ENCODE measurements at regions not wholly inside any gene's neighbourhood (a gene's known extent, or its start where the extent isn't known, plus 50 kb on each side); places are given as distances from the start of the nearest gene placed in this dataset.

DNA sequence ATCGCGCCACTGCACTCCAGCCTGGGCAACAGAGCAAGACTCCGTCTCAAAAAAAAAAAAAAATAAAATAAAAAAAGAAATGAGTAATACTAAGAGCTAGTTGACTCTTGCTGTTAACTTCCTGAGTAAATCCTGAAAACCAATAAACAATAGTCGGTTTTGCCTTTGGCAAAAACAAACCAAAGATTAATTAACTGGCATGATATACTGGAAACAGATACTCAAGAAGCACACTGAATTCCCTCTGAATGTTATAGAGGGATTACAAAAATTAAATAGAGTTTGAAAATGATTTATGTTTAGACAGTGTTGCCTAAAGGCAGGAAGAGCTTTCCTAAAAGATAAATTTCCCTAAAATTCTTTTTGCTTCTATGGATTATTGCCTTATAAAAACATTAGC is 1702.3 kb downstream of the STIM2 start (continued):
- TF ChIP-seq NANOG (IDR thresholded peaks at IDR 0.05; ENCODE audit: borderline replicate concordance) (no peak), CREB1 (CRISPR knock-in tag; IDR thresholded peaks at IDR 0.05; ENCODE audit: low read depth) (no peak)

DNA sequence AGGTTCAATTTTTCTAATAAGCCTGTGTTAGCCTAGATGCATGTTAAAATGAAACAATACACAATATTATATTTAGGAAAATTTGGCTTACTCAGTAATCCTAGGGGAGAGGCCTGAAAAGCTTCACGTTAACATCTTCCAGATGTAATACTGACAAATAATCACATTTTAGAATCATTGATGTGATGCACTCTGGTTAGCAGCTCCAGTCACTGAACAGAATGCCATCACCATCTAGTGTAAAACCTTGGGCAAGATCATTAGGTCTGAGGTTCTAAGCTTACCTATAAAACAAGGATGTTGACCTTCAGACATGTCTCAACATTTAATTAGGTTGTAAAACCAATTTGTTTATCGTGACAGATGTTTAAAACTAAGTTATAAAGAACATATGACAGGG is 1704.8 kb downstream of the STIM2 start:
- Histone ChIP-seq H3K79me2 (replicated peaks; ENCODE audit: insufficient read depth) (no peaks in the 10 kb centered on the region), H3K27me3 (ENCODE audit: insufficient read depth) (no peaks in the 10 kb centered on the region), H3K4me1 (ENCODE audit: insufficient read depth) (no peaks in the 10 kb centered on the region), H3K4me3 (no peak overlapping the region), H3K9me2 (ENCODE audit: insufficient read depth) (peaks cover 3% of the 10 kb centered on the region; the same call in 1 of the 2 replicates), H3K4me2 (no peak overlapping the region), H3K36me3 (ENCODE audit: insufficient read depth) (peaks cover 15% of the 10 kb centered on the region), H4K20me1 (replicated peaks; ENCODE audit: insufficient read depth) (no peaks in the 10 kb centered on the region), H3F3A (replicated peaks; ENCODE audit: low read depth) (no peaks in the 10 kb centered on the region), H3K27ac (ENCODE audit: low read depth) (no peak overlapping the region), H2AFZ (no peak overlapping the region)
- Mint-ChIP-seq H3K27ac (no peak overlapping the region), H3K27me3 (ENCODE audit: insufficient read depth, low read depth, poor library complexity) (no peaks in the 10 kb centered on the region), H3K4me3 (no peak overlapping the region), H3K9me3 (peaks cover 38% of the 10 kb centered on the region), H3K36me3 (ENCODE audit: low read depth) (peaks cover 29% of the 10 kb centered on the region), H3K4me1 (no peaks in the 10 kb centered on the region)
- TF ChIP-seq ZNF331 (CRISPR knock-in tag; IDR thresholded peaks at IDR 0.05; ENCODE audit: low read depth), result no peak
- TF ChIP-seq NANOG (IDR thresholded peaks at IDR 0.05; ENCODE audit: borderline replicate concordance), result no peak
- no peak for TF ChIP-seq JUNB (IDR thresholded peaks at IDR 0.05; ENCODE audit: unreplicated experiment)
- TF ChIP-seq EZH2phosphoT487 (IDR thresholded peaks at IDR 0.05; ENCODE audit: unreplicated experiment), result no peak
- TF ChIP-seq, protein P1, sequence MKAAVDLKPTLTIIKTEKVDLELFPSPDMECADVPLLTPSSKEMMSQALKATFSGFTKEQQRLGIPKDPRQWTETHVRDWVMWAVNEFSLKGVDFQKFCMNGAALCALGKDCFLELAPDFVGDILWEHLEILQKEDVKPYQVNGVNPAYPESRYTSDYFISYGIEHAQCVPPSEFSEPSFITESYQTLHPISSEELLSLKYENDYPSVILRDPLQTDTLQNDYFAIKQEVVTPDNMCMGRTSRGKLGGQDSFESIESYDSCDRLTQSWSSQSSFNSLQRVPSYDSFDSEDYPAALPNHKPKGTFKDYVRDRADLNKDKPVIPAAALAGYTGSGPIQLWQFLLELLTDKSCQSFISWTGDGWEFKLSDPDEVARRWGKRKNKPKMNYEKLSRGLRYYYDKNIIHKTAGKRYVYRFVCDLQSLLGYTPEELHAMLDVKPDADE (IDR thresholded peaks at IDR 0.05), result no peak
- no peak for TF ChIP-seq POLR2AphosphoS5 (IDR thresholded peaks at IDR 0.05; ENCODE audit: low read depth)
- TF ChIP-seq, protein P2, sequence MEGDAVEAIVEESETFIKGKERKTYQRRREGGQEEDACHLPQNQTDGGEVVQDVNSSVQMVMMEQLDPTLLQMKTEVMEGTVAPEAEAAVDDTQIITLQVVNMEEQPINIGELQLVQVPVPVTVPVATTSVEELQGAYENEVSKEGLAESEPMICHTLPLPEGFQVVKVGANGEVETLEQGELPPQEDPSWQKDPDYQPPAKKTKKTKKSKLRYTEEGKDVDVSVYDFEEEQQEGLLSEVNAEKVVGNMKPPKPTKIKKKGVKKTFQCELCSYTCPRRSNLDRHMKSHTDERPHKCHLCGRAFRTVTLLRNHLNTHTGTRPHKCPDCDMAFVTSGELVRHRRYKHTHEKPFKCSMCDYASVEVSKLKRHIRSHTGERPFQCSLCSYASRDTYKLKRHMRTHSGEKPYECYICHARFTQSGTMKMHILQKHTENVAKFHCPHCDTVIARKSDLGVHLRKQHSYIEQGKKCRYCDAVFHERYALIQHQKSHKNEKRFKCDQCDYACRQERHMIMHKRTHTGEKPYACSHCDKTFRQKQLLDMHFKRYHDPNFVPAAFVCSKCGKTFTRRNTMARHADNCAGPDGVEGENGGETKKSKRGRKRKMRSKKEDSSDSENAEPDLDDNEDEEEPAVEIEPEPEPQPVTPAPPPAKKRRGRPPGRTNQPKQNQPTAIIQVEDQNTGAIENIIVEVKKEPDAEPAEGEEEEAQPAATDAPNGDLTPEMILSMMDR (conservative IDR thresholded peaks at IDR 0.05; ENCODE audit: low read depth in 2 of 2), result no peak
- no peak for TF ChIP-seq ZNF114 (CRISPR knock-in tag; IDR thresholded peaks at IDR 0.05)
- TF ChIP-seq, protein P3, sequence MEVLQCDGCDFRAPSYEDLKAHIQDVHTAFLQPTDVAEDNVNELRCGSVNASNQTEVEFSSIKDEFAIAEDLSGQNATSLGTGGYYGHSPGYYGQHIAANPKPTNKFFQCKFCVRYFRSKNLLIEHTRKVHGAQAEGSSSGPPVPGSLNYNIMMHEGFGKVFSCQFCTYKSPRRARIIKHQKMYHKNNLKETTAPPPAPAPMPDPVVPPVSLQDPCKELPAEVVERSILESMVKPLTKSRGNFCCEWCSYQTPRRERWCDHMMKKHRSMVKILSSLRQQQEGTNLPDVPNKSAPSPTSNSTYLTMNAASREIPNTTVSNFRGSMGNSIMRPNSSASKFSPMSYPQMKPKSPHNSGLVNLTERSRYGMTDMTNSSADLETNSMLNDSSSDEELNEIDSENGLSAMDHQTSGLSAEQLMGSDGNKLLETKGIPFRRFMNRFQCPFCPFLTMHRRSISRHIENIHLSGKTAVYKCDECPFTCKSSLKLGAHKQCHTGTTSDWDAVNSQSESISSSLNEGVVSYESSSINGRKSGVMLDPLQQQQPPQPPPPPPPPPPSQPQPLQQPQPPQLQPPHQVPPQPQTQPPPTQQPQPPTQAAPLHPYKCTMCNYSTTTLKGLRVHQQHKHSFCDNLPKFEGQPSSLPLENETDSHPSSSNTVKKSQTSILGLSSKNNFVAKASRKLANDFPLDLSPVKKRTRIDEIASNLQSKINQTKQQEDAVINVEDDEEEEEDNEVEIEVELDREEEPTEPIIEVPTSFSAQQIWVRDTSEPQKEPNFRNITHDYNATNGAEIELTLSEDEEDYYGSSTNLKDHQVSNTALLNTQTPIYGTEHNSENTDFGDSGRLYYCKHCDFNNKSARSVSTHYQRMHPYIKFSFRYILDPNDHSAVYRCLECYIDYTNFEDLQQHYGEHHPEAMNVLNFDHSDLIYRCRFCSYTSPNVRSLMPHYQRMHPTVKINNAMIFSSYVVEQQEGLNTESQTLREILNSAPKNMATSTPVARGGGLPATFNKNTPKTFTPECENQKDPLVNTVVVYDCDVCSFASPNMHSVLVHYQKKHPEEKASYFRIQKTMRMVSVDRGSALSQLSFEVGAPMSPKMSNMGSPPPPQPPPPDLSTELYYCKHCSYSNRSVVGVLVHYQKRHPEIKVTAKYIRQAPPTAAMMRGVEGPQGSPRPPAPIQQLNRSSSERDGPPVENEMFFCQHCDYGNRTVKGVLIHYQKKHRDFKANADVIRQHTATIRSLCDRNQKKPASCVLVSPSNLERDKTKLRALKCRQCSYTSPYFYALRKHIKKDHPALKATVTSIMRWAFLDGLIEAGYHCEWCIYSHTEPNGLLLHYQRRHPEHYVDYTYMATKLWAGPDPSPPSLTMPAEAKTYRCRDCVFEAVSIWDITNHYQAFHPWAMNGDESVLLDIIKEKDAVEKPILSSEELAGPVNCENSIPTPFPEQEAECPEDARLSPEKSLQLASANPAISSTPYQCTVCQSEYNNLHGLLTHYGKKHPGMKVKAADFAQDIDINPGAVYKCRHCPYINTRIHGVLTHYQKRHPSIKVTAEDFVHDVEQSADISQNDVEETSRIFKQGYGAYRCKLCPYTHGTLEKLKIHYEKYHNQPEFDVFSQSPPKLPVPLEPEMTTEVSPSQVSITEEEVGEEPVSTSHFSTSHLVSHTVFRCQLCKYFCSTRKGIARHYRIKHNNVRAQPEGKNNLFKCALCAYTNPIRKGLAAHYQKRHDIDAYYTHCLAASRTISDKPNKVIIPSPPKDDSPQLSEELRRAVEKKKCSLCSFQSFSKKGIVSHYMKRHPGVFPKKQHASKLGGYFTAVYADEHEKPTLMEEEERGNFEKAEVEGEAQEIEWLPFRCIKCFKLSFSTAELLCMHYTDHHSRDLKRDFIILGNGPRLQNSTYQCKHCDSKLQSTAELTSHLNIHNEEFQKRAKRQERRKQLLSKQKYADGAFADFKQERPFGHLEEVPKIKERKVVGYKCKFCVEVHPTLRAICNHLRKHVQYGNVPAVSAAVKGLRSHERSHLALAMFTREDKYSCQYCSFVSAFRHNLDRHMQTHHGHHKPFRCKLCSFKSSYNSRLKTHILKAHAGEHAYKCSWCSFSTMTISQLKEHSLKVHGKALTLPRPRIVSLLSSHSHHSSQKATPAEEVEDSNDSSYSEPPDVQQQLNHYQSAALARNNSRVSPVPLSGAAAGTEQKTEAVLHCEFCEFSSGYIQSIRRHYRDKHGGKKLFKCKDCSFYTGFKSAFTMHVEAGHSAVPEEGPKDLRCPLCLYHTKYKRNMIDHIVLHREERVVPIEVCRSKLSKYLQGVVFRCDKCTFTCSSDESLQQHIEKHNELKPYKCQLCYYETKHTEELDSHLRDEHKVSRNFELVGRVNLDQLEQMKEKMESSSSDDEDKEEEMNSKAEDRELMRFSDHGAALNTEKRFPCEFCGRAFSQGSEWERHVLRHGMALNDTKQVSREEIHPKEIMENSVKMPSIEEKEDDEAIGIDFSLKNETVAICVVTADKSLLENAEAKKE (CRISPR knock-in tag; IDR thresholded peaks at IDR 0.05), result no peak
- TF ChIP-seq CREB1 (CRISPR knock-in tag; IDR thresholded peaks at IDR 0.05; ENCODE audit: low read depth), result no peak
- no peak for ATAC-seq
- no peak for DNase-seq (ENCODE audit: low spot score)
